Right hindlimb (tissue), 1 donor: ENCODE measurements at regions not wholly inside any gene's neighbourhood (a gene's known extent, or its start where the extent isn't known, plus 50 kb on each side); places are given as distances from the start of the nearest gene placed in this dataset.
"Not testable (repeated sequence)": the region's sequence is repeated elsewhere in the genome, so short reads cannot be mapped to it uniquely, and the experiment has no call there.

Experiments
- DNase-seq: peaks from one replicate; pipeline ENCODE4 v3.0.0-alpha.2; 2018

- DNase-seq: not testable (repeated sequence)
These were observed 287.0 kb downstream of the BCL2L11 start for GRCh38 chr2:111407632-111408194.

- not testable (repeated sequence) for DNase-seq
These were observed 290.2 kb downstream of the BCL2L11 start for GRCh38 chr2:111410868-111411406.

- DNase-seq: not testable (repeated sequence)
These were observed 291.4 kb downstream of the BCL2L11 start for GRCh38 chr2:111411867-111412681.

- not testable (repeated sequence) for DNase-seq
These were observed 292.3 kb downstream of the BCL2L11 start for GRCh38 chr2:111412841-111413650.

GRCh38 chr2:111413950-111414349 is 293.2 kb downstream of the BCL2L11 start:
- not testable (repeated sequence) for DNase-seq

- not testable (repeated sequence) for DNase-seq
These were observed 295.3 kb downstream of the BCL2L11 start for GRCh38 chr2:111415765-111416743.

- not testable (repeated sequence) for DNase-seq
These were observed 296.3 kb downstream of the BCL2L11 start for GRCh38 chr2:111417026-111417425.

GRCh38 chr2:111418091-111418875 is 297.6 kb downstream of the BCL2L11 start:
- DNase-seq: not testable (repeated sequence)

- DNase-seq: not testable (repeated sequence)
These were observed 299.4 kb downstream of the BCL2L11 start for GRCh38 chr2:111420074-111420473.

GRCh38 chr2:111420835-111421234 is 300.1 kb downstream of the BCL2L11 start:
- not testable (repeated sequence) for DNase-seq

- DNase-seq: not testable (repeated sequence)
These were observed 301.2 kb downstream of the BCL2L11 start for GRCh38 chr2:111421949-111422348.

GRCh38 chr2:111422562-111422961 is 301.8 kb downstream of the BCL2L11 start:
- not testable (repeated sequence) for DNase-seq

GRCh38 chr2:111423184-111423583 is 302.5 kb downstream of the BCL2L11 start:
- not testable (repeated sequence) for DNase-seq

GRCh38 chr2:111424176-111424575 is 303.5 kb downstream of the BCL2L11 start:
- not testable (repeated sequence) for DNase-seq

GRCh38 chr2:111424851-111425309 is 304.2 kb downstream of the BCL2L11 start:
- not testable (repeated sequence) for DNase-seq

- DNase-seq: not testable (repeated sequence)
These were observed 305.1 kb downstream of the BCL2L11 start for GRCh38 chr2:111425789-111426201.

GRCh38 chr2:111427346-111427745 is 306.6 kb downstream of the BCL2L11 start:
- DNase-seq: not testable (repeated sequence)

GRCh38 chr2:111428915-111429314 is 308.2 kb downstream of the BCL2L11 start:
- DNase-seq: not testable (repeated sequence)

GRCh38 chr2:111429353-111429752 is 308.6 kb downstream of the BCL2L11 start:
- DNase-seq: not testable (repeated sequence)

- not testable (repeated sequence) for DNase-seq
These were observed 310.3 kb downstream of the BCL2L11 start for GRCh38 chr2:111430817-111431661.
